ENCODE measurements at regions not wholly inside any gene's neighbourhood (a gene's known extent, or its start where the extent isn't known, plus 50 kb on each side); places are given as distances from the start of the nearest gene placed in this dataset.
A peak's percentile ranks its signal among the peaks of the same experiment; 100 is the strongest.

DNA sequence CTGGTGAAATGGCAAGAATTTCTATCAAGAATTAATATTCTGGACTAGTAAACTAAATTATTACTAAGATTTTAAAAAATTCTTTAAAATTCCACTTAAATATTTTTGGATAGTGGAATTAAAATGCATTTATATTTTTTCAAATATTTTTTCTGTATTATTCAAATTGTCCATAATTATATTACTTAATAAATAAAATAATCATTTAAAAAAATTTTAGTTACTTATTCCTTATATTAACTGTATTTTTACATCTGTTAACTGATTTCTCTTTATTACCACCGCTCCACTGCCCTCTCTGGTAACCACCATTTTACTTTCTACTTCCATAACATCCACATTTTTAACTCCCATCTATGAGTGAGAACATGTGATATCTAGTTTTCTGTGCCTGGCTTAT, 828.4 kb downstream of the VGLL3 start:
- no peak for DNase-seq

DNA sequence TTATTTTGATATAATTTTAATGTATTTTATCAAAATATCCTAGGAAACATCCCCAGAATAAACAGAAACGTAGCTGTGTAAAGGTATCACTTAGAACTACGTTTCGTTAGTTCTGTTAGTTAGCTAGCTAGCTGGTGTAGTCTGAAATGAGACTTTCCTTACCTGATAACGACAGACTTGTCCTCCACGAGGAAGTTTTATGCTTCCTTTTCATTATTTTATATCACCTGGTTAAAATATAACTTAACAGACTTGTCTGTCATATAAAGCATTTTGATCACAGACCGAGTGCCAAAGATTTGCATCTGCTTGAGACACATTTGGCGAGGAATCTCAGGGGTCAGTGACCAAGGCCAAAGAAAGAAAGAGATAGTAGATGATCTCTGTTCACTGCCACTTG, 829.5 kb downstream of the VGLL3 start:
- DNase-seq, result no peak

DNA sequence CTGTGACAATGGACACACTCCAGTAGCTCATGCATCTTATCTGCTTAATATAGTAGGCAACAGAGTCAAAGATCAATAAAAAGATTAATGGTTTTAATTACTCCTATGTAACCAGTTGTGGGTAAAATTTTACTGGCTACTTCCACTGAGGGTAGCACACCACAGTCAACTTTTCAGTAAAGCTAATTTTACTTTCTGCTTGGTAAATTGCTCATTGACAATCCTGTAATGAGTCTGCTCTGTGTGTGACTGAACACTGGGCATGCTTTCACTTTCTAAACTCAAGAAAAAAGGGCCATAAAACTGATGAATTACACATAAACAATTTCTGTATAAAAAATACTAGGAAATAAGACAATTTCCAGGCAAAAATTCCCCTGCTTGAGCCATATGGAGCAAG, 838.3 kb downstream of the VGLL3 start:
- no peak for DNase-seq

DNA sequence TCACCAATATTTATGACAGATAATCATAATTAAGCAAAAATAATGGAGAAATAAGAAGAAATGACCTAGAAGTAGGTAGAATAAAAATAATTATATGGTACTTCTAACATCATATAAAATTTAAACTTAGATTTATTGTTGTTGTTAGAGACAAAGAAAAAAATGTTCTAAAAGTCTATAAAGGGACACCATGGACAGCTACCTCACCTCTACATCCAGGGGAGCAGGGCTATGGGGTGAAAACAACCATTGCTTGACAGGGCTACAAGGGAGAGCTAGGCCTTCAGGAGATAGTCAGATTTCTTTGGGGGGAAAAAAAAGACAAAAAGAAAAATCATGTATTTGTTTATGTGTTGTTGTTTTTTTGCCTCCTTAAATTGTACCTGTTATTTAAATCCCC, 841.9 kb downstream of the VGLL3 start:
- DNase-seq, result no peak

DNA sequence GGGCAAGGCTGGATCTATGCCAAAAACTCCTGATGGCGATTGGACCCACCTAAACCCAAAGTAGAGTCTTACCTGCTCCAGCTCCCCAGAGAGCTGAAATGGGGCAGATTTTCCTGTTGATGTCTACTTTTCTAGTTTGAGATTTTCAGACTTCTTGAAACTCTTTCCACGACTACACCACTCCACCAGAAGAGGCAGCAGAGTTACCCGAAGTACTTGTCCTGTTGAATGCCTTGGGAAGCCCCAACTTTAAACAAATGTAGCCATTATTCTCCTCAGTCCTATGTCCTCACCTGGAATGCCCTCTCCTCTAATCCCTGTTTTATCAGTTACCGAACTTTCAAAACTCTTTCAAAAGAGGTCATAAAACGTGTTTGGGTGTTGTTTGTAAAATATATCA, 843.8 kb downstream of the VGLL3 start:
- DNase-seq, result peak; percentile 1

DNA sequence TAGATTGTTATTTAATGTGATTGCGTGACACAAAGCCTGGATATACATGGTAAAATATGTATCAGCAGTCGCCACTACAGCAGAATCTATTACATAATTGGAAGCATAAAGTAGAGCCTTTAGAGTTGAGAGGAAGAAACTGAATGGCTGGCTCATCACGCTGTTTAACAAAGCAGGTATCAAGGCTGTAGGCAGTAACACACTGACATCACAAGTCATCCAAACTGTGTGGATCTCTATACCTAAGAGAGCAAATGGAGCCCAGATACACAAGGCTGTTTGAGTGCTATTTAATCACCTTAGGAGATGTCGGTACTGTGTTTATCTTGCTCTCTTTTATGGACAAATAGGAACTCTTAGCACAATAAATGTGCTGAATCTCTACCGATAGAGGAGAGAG, 864.4 kb downstream of the VGLL3 start:
- DNase-seq, result no peak
